HUES64 (cell line): ENCODE measurements at regions not wholly inside any gene's neighbourhood (a gene's known extent, or its start where the extent isn't known, plus 50 kb on each side); places are given as distances from the start of the nearest gene placed in this dataset.
"Not testable (repeated sequence)": the region's sequence is repeated elsewhere in the genome, so short reads cannot be mapped to it uniquely, and the experiment has no call there.

ENCODE experiments used
- H3K27ac ChIP-seq: 2 replicates; pipeline ENCODE4 v1.7.0; 2013; ENCODE audit warnings: low read depth, low read length, inconsistent platforms
- H3K27me3 ChIP-seq: 2 replicates; pipeline ENCODE4 v1.6.1; 2013; ENCODE audit warnings: mild to moderate bottlenecking, low read length; ENCODE audit not compliant: insufficient read depth
- H3K36me3 ChIP-seq: 2 replicates; pipeline ENCODE4 v1.6.1; 2013; ENCODE audit warnings: mild to moderate bottlenecking, low read length; ENCODE audit not compliant: insufficient read depth
- H3K4me1 ChIP-seq: 2 replicates; pipeline ENCODE4 v1.6.1; 2013; ENCODE audit warnings: mild to moderate bottlenecking, low read length, moderate library complexity; ENCODE audit not compliant: insufficient read depth
- H3K4me3 ChIP-seq: 2 replicates; pipeline ENCODE4 v1.5.1; 2013; ENCODE audit warnings: mild to moderate bottlenecking, low read length, moderate library complexity
- H3K9ac ChIP-seq: 2 replicates; pipeline ENCODE4 v1.6.1; 2013; ENCODE audit warnings: mild to moderate bottlenecking, low read depth, low read length
- H3K9me3 ChIP-seq: 2 replicates; pipeline ENCODE4 v1.6.1; 2013; ENCODE audit warnings: low read depth, low read length; ENCODE audit not compliant: insufficient read depth
- WGBS: fragments of 150-250, 120-280 bp; methylation state at CpG from one replicate; pipeline ENCODE4 v1.1.7; 2013; ENCODE audit warnings: missing lambda C conversion rate; 5-methylcytosine and 5-hydroxymethylcytosine counted together

DNA sequence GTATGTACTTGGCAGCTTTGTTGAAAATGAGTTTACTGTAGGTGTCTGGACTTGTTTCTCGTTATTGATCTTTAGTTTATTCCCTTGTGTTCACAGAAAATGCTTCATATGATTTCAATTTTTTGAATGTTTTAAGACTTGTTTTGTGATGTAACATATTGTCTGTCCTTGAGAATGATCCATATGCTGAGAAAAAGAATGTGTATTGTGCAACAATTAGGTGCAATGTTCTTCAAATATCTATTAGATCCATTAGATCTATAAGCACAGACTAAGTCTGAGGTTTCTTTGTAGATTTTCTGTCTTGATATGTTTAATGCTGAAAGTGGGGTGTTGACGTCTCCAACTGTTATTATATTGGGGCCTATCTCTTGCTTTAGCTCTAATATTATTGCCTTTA lies 879.6 kb upstream of the LRFN5 start:
- Histone ChIP-seq H3K27ac (no peak overlapping the region), H3K4me1 (no peaks in the 10 kb centered on the region), H3K27me3 (no peaks in the 10 kb centered on the region), H3K9me3 (peaks cover 12% of the 10 kb centered on the region; the same call in 1 of the 2 replicates), H3K9ac (no peak overlapping the region), H3K36me3 (no peaks in the 10 kb centered on the region), H3K4me3 (no peak overlapping the region)
- 98% methylated on average over 2 of the region's 2 CpGs for WGBS

DNA sequence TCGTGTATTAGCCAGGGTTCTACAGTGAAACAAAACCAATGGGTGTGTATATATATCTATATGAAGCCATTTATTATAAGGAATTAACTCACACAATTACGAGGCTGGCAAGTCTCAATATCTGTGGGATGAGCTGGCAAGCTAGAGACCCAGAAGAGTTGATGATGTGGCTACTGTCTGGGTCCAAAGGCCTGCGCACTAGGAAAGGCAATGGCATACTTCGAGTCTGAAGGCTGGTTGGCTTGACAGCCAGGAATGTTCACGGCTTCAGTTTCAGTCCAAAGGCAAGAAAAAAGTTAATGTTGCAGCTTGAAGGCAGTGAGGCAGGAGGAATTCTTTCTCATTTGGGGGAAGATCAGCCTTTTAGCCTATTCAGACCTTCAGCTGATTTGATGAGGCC lies 893.3 kb upstream of the LRFN5 start:
- Histone ChIP-seq H3K9ac (no peak overlapping the region), H3K27me3 (no peaks in the 10 kb centered on the region), H3K27ac (no peak overlapping the region), H3K36me3 (no peaks in the 10 kb centered on the region), H3K4me1 (no peaks in the 10 kb centered on the region), H3K4me3 (no peak overlapping the region), H3K9me3 (peaks cover 20% of the 10 kb centered on the region)
- 92% methylated on average over 4 of the region's 5 CpGs for WGBS

DNA sequence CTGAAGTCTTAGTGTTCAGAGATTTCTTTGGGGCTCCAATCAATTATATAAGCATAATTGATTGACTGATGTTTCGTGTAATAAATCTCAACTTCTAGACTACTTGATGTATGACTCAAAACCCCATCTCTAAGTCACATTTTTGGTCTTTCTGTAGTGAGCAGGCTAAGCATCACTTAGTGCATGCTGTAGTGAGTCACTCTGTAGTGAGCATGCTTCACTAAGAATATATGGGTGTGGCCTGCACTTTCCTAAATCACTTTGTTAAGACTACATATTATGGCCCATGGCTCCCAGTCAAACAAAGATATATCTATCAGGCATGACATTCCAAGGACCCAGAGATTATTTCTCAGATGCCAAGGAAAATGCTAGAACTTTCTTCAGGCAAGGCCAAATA lies 909.4 kb upstream of the LRFN5 start:
- H3K36me3 ChIP-seq: no peaks in the 10 kb centered on the region
- peaks cover 6% of the 10 kb centered on the region; the same call in 1 of the 2 replicates for H3K9me3 ChIP-seq
- no peak overlapping the region for H3K9ac ChIP-seq
- no peak overlapping the region for H3K27ac ChIP-seq
- H3K4me3 ChIP-seq: no peak overlapping the region
- 100% methylated on average over 1 of the region's 1 CpG for WGBS
- no peaks in the 10 kb centered on the region for H3K27me3 ChIP-seq
- 0 out of 2 replicates have a peak, but pooled peaks cover 9% of the 10 kb centered on the region for H3K4me1 ChIP-seq

DNA sequence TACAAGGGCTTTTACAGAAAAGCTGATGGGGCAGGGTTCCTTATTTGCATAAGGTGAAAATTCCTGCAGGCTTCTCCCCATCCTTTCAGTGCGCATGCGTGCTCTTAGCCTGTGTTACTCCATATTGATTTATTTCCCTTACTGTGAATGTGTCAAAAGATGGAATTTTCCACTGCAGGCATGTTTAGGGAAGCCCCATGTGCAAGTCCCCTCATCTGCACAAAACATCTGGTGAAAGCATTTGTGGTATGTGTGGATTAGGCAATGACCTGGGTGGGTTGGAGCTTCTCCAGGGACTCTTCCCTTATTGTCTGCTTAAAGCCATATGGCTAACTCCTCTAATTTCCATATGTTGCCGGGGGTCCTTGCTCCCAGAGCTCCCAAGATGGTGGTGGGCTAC lies 912.7 kb upstream of the LRFN5 start:
- Histone ChIP-seq H3K27me3 (no peaks in the 10 kb centered on the region), H3K9me3 (peaks cover 6% of the 10 kb centered on the region; the same call in 1 of the 2 replicates), H3K9ac (no peak overlapping the region), H3K36me3 (no peaks in the 10 kb centered on the region), H3K4me1 (0 out of 2 replicates have a peak, but pooled peaks cover 9% of the 10 kb centered on the region), H3K27ac (no peak overlapping the region), H3K4me3 (no peak overlapping the region)
- WGBS: 94% methylated on average over 3 of the region's 3 CpGs

DNA sequence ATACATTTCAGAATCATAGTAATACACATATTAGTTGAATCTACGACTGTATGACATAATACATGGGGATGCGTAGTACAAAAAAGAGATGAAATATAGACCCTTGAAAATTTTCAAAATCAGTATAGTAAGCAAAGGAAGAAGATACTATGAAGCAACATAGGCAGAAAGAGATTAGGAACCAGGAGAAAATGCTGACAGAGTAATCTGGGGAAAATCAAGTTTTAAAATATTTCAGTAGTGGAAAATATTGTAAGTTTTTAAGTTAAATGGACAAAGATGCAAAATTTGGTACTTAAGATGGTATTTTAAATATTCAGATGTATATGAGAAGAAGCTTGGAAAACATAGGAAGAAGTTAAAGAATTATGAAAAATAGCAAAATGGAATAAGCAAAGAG lies 915.6 kb upstream of the LRFN5 start:
- Histone ChIP-seq H3K4me1 (peaks cover 21% of the 10 kb centered on the region), H3K9me3 (peaks cover 6% of the 10 kb centered on the region; the same call in 1 of the 2 replicates), H3K36me3 (no peaks in the 10 kb centered on the region), H3K27me3 (no peaks in the 10 kb centered on the region), H3K4me3 (no peak overlapping the region), H3K9ac (no peak overlapping the region), H3K27ac (no peak overlapping the region)
- 100% methylated on average over 1 of the region's 2 CpGs for WGBS

DNA sequence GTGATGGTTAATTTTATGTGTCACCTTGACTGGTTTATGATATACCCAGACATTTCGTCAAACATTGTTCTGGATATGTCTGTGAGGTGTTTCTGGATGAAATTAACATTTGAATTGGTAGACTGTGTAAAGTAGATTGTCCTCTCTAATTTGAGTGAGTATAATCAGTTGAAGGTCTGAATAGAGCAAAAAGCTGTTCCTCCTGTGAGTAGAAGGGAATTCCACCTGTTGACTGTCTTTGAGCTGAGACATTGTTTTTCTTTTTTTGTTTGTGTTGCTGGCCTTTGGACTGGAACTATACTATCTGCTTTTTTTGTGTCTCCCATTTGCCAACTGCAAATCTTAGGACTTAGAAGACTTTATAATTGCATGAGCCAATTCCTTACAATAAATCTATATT lies 920.9 kb upstream of the LRFN5 start:
- Histone ChIP-seq H3K4me3 (no peak overlapping the region), H3K4me1 (peaks cover 12% of the 10 kb centered on the region), H3K9me3 (no peaks in the 10 kb centered on the region), H3K27me3 (no peaks in the 10 kb centered on the region), H3K27ac (no peak overlapping the region), H3K9ac (no peak overlapping the region), H3K36me3 (no peaks in the 10 kb centered on the region)
- 97% methylated on average over 1 of the region's 1 CpG for WGBS

DNA sequence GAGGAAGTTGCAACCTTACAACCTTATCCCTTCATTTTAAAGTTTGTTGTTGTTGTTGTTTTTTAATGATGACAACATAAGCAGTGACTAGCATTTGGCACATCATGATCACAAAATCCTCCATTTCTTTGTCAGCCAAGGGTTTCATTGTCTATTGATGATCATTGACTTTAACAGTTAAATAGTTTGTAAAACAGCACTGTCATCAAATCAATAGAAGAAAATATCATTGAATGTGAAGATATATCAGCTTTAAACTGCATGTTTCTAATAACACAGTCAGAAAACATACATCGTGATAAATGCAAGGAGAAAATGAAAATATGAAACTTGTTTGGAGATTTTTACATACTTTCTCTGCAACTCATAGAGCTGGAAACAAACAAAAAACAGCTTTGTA lies 922.3 kb upstream of the LRFN5 start:
- no peak overlapping the region for H3K4me3 ChIP-seq
- peaks cover 12% of the 10 kb centered on the region for H3K4me1 ChIP-seq
- WGBS: no CpG with 5 or more reads among the region's 1 CpG
- no peak overlapping the region for H3K9ac ChIP-seq
- H3K27me3 ChIP-seq: no peaks in the 10 kb centered on the region
- H3K9me3 ChIP-seq: no peaks in the 10 kb centered on the region
- H3K27ac ChIP-seq: no peak overlapping the region
- no peaks in the 10 kb centered on the region for H3K36me3 ChIP-seq

DNA sequence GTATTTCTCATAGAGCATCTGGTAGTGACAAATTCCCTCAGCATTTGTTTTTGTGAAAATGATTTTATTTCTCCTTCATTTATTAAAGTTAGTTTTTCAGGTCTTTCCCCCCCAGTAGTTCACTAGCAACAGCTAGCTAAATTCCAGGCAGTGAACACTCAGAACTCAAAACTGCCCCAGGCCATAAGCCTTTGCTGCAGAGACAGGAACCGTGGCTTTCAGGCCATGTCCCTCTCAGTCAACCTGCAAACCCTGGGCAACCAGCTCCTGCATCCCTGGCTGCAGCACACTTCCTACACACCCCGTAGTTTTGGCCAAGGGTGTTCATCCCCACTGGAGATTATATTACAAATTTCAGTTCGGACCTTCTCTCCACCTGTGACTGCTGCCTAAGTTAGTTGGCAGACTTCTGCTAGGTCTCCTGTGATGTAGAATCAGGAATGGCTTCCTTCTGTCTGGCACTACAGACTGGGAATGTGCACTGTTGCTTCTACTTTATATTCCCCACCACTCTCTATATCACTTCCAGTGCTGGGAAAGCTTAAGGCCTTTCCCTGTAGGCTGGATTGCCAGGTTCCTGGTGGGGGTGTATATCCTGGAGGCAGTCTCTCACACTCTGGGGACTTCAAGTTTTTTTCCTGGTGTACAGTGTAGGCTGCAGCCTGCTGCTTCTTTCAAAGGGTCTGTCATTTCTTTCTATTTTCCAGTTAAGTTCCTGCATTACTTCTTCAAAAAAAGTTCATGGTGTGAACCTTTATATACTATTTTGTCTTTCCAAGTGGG lies 924.4 kb upstream of the LRFN5 start:
- H3K9me3 ChIP-seq: no peaks in the 10 kb centered on the region
- H3K4me3 ChIP-seq: no peak overlapping the region
- H3K36me3 ChIP-seq: no peaks in the 10 kb centered on the region
- H3K27ac ChIP-seq: no peak overlapping the region
- no peaks in the 10 kb centered on the region for H3K27me3 ChIP-seq
- no peak overlapping the region for H3K9ac ChIP-seq
- peaks cover 2% of the 10 kb centered on the region; the same call in 1 of the 2 replicates for H3K4me1 ChIP-seq
- WGBS: 91% methylated on average over 3 of the region's 3 CpGs

DNA sequence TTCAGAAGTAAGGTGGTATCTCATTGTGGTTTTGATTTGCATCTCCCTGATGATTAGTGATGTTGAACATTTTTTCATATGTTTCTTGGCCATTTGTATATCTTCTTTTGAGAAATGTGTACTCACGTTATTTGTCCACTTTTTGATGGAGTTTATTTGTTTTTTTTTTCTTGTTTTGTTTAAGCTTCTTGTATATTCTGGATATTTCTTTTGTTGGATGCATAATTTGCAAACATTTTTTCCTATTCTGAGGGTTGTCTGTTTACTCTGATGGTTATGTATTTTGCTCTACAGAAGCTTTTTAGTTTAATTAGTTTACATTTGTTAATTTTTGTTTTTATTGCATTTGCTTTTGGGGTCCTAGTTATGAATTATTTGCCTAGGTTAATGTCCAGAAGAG lies 927.4 kb upstream of the LRFN5 start:
- Histone ChIP-seq H3K27ac (no peak overlapping the region), H3K4me3 (no peak overlapping the region), H3K9me3 (no peaks in the 10 kb centered on the region), H3K36me3 (no peaks in the 10 kb centered on the region), H3K4me1 (no peaks in the 10 kb centered on the region), H3K27me3 (no peaks in the 10 kb centered on the region), H3K9ac (no peak overlapping the region)
- WGBS: 83% methylated on average over 1 of the region's 1 CpG

DNA sequence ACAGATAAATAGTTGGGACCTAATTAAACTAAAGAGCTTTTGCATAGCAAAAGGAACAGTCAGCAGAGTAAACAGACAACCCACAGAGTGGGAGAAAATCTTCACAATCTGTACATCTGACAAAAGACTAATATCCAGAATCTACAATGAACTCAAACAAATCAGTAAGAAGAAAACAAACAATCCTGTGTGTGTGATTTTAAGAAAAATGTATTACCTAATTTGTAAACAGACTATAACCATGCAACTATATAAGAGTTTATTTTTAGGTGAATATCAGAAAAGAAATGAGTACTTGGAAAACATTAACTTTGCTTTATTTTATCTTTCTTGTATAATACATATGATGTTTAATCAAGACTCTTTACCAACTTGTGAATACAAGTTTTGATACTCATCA lies 929.5 kb upstream of the LRFN5 start:
- H3K36me3 ChIP-seq, H3K27me3 ChIP-seq, H3K27ac ChIP-seq, H3K4me3 ChIP-seq, H3K4me1 ChIP-seq, H3K9me3 ChIP-seq, H3K9ac ChIP-seq: not testable (repeated sequence)

DNA sequence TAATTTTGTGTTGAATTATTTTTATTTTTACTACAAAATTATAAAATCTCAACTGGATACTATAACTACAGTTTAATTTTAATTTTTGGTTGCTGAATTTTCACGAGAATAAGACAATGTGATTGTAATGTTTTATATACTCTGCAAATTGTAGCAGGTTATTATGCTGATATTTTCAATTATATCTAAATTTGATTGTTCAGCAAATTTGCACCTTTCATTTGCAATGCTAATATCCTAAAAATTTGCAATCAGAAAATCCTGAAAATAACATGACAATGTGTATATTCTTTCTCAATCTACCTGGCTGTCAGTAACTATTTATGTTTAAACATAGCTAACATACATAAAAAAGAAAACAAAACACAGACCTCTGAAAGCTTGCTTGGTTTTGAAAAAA lies 932.2 kb upstream of the LRFN5 start:
- no peak overlapping the region for H3K9ac ChIP-seq
- no peak overlapping the region for H3K27ac ChIP-seq
- no CpG with 5 or more reads among the region's 1 CpG for WGBS
- no peaks in the 10 kb centered on the region for H3K4me1 ChIP-seq
- H3K27me3 ChIP-seq: no peaks in the 10 kb centered on the region
- no peak overlapping the region for H3K4me3 ChIP-seq
- no peaks in the 10 kb centered on the region for H3K36me3 ChIP-seq
- 0 out of 2 replicates have a peak, but pooled peaks cover 3% of the 10 kb centered on the region for H3K9me3 ChIP-seq

DNA sequence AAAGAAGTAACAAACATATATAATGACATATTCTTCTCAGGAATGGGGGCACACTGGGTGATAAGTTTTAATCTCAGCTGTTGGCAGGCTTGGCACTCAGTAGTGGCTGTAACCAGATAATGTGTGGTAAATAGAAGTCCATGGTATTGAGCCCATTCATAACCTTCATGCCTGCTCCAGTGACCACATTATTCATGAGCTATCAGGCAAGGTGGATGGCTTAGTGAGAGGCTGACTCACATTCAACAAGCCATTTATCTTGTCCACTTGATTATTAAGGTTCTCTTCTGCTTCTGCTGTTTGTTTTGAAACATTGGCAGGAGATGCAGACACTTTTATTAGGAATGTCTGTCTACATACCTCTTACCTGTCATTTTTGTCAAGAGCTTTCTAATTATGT lies 950.4 kb upstream of the LRFN5 start:
- H3K9me3 ChIP-seq: no peaks in the 10 kb centered on the region
- H3K36me3 ChIP-seq: no peaks in the 10 kb centered on the region
- no peaks in the 10 kb centered on the region for H3K4me1 ChIP-seq
- no peak overlapping the region for H3K9ac ChIP-seq
- H3K4me3 ChIP-seq: no peak overlapping the region
- H3K27ac ChIP-seq: no peak overlapping the region
- H3K27me3 ChIP-seq: no peaks in the 10 kb centered on the region
